ENCODE measurements at regions not wholly inside any gene's neighbourhood (a gene's known extent, or its start where the extent isn't known, plus 50 kb on each side); places are given as distances from the start of the nearest gene placed in this dataset.

DNA sequence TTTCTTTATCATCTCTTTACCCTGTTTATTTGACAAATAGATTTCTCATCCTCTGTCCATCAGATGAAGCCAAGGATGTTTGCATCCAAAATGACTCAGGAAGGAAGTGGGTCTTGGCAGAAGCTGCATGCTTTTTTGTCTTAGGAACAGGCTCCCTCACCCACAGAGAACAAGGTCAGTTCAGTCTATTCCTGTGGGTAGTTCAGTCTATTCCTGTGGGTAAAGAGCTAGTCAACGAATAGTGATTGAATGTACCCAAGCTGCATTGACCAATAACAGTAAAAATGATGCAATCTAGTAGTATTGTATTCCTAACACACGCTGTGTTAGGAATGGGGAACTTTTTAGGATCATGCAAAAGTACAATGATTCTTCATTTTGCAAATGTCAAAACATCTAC, 290.8 kb upstream of the TANK start:
- Histone ChIP-seq H3K36me3 (no peaks in the 10 kb centered on the region), H3K4me3 (no peak overlapping the region), H3K27ac (peak overlapping the region in 1 of 4 donors; percentile 41), H3K9me3 (no peaks in the 10 kb centered on the region), H3K27me3 (no peaks in the 10 kb centered on the region), H3K4me1 (no peaks in the 10 kb centered on the region)
- intact Hi-C loops (cut with DNase I), result no loop called here
- DNase-seq, result no peak
- 53 to 76% methylated on average over 2 of the region's 2 CpGs for WGBS, 2 donors
- TF ChIP-seq POLR2A (IDR thresholded peaks at IDR 0.05) (no peak), POLR2AphosphoS5 (IDR thresholded peaks at IDR 0.05) (peak in 3 of 4 donors; percentile 31 to 37 (median 33))
- TF ChIP-seq, protein P1, sequence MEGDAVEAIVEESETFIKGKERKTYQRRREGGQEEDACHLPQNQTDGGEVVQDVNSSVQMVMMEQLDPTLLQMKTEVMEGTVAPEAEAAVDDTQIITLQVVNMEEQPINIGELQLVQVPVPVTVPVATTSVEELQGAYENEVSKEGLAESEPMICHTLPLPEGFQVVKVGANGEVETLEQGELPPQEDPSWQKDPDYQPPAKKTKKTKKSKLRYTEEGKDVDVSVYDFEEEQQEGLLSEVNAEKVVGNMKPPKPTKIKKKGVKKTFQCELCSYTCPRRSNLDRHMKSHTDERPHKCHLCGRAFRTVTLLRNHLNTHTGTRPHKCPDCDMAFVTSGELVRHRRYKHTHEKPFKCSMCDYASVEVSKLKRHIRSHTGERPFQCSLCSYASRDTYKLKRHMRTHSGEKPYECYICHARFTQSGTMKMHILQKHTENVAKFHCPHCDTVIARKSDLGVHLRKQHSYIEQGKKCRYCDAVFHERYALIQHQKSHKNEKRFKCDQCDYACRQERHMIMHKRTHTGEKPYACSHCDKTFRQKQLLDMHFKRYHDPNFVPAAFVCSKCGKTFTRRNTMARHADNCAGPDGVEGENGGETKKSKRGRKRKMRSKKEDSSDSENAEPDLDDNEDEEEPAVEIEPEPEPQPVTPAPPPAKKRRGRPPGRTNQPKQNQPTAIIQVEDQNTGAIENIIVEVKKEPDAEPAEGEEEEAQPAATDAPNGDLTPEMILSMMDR (IDR thresholded peaks at IDR 0.05), result no peak

DNA sequence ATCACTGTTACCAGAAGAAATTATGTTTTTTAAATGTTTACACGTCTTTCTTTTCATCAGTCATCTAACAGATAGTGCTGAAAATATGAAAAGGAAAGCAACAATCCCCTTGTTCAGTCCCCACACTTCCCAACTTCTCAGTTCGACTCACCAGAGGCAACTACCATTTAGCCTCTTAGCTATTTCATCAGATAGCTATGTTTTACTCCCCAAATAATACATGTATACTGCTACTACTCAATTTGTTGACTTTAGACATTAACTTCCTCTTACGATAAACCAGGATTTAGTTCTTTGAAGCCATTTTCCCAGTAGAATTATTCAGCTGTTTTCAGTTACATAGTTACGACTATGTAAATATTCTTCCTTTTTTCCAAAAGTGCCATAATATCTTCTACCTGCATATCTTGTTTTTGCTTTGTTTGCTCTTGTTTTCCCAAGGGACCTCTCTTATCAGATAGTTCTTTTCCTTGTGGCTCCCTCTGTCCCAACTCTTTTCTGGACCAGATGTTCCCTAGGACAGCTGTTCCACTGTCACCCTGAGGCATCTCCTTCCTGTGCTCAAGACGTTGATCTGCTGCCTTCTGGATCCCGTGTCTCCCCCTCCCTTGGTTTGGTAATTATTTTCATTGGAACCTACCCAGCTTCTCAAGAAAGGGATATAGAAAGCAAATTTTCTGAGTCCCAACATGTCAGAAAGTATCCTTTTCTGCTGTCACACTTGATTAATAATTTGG, 289.3 kb upstream of the TANK start:
- no peak for TF ChIP-seq EP300 (IDR thresholded peaks at IDR 0.05)
- TF ChIP-seq POLR2A (IDR thresholded peaks at IDR 0.05), result no peak
- TF ChIP-seq, protein P1 (IDR thresholded peaks at IDR 0.05), result no peak
- TF ChIP-seq POLR2AphosphoS5 (IDR thresholded peaks at IDR 0.05), result no peak
- Histone ChIP-seq H3K27ac (peak overlapping the region in 2 of 4 donors; percentile 0 to 56), H3K36me3 (no peaks in the 10 kb centered on the region), H3K4me1 (no peaks in the 10 kb centered on the region), H3K4me3 (no peak overlapping the region), H3K9me3 (no peaks in the 10 kb centered on the region), H3K27me3 (no peaks in the 10 kb centered on the region)
- intact Hi-C loops (cut with DNase I), result no loop called here
- 16 to 52% methylated on average over 6 of the region's 6 CpGs for WGBS, 2 donors
- no peak for DNase-seq

DNA sequence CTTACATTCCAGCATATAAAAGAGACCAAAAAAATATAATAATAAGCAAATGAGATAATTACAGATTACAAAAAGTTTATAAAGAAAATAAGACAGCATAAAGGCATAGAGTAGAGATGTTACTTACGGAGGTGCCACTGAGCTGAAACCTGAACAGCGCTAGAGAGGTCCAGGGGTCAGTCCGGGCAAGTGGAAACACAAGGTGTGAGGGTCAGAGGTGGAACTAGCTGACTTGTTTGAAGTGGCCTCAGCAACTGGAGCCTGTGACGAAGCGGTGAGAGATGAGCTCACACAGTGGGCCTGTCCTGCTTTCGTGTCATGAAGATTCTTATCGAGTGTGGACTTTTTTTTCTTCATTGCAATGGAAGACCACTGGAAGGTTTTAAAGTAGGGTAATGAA, 288.3 kb upstream of the TANK start:
- Histone ChIP-seq H3K9me3 (no peaks in the 10 kb centered on the region), H3K27ac (no peak overlapping the region), H3K4me1 (no peaks in the 10 kb centered on the region), H3K36me3 (no peaks in the 10 kb centered on the region), H3K4me3 (no peak overlapping the region), H3K27me3 (no peaks in the 10 kb centered on the region)
- TF ChIP-seq, protein P1 (IDR thresholded peaks at IDR 0.05), result no peak
- TF ChIP-seq POLR2A (IDR thresholded peaks at IDR 0.05) (no peak), POLR2AphosphoS5 (IDR thresholded peaks at IDR 0.05) (no peak)
- intact Hi-C loops (cut with DNase I), result no loop called here
- DNase-seq, result no peak
- 95 to 96% methylated on average over 7 of the region's 7 CpGs for WGBS, 2 donors

DNA sequence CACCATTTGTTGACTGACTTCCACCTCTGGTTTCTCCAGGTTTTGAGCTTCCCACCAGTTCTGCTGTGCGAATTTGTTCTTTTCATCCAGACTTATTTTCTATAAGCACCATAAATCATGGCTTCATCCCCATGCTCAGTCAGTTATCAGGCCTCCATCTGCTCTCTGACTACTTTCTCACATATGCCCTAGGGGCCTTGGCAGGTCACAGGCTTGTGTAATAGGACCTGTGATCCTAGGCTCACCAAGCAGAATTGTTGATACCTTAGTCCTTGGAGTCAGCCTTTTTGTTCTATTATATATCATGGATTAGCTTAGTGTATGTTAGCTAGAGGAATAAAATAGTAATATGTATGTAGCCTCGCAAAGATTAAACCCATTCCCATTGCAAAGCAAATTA, 284.2 kb upstream of the TANK start:
- intact Hi-C loops (cut with DNase I), result no loop called here
- WGBS, 2 donors, result 93 to 94% methylated on average over 2 of the region's 2 CpGs
- H3K27me3 ChIP-seq, result no peaks in the 10 kb centered on the region

More for the DNA sequence above, 284.2 kb upstream of the TANK start:
- DNase-seq, result no peak
- Histone ChIP-seq H3K36me3 (no peaks in the 10 kb centered on the region), H3K4me3 (no peak overlapping the region), H3K27ac (no peak overlapping the region), H3K9me3 (no peaks in the 10 kb centered on the region), H3K4me1 (no peaks in the 10 kb centered on the region)
- TF ChIP-seq, protein P1 (IDR thresholded peaks at IDR 0.05), result no peak
- TF ChIP-seq POLR2A (IDR thresholded peaks at IDR 0.05) (no peak), EP300 (IDR thresholded peaks at IDR 0.05) (no peak), POLR2AphosphoS5 (IDR thresholded peaks at IDR 0.05) (no peak)
